ENCODE measurements at regions not wholly inside any gene's neighbourhood (a gene's known extent, or its start where the extent isn't known, plus 50 kb on each side); places are given as distances from the start of the nearest gene placed in this dataset.

DNA sequence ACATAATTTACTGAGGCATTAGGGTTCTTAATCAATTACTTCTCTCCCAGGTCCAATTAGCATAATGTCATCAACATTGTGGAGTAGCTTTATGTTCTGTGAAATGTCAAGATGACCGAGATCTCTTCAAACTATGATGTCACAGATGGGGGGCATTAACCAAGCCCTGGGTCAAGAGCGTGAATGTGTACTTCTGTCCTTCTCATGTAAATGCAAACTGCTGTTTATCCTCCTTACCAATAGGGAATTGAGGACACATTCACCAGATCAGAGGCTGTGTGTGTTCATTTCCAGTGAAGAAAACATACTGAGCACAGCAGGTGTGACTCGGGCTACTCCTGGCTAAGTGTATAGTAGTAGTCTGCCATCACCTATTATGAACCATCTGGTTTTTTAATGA lies 177.9 kb downstream of the MINAR1 start:
- Mint-ChIP-seq H3K9me3 (ENCODE audit: insufficient read depth) (peaks cover 3% of the 10 kb centered on the region), H3K27me3 (peaks cover 13% of the 10 kb centered on the region), H3K4me1 (no peaks in the 10 kb centered on the region), H3K4me3 (no peak overlapping the region), H3K27ac (no peak overlapping the region)
- DNase-seq (no peak), ATAC-seq (ENCODE audit: low read depth) (no peak)
- Histone ChIP-seq H3K4me2 (replicated peaks; ENCODE audit: low read depth, low read length, poor library complexity, severe bottlenecking) (no peak overlapping the region), H3K27ac (ENCODE audit: low read length in 2 of 2) (no peak overlapping the region), H2AFZ (ENCODE audit: insufficient read depth, low read depth, low read length, poor library complexity, severe bottlenecking) (no peak overlapping the region), H3K36me3 (replicated peaks in 1 of 2; ENCODE audit: control extremely low read depth in 1 of 2, control insufficient read depth in 1 of 2, extremely low read depth in 1 of 2, insufficient read depth in 2 of 2, low read length in 1 of 2) (no peaks in the 10 kb centered on the region), H3K9me3 (ENCODE audit: control extremely low read depth in 1 of 3, control insufficient read depth in 2 of 3, insufficient read depth in 1 of 3, low read length in 2 of 3) (no peaks in the 10 kb centered on the region), H3K9ac (ENCODE audit: low read length) (no peak overlapping the region), H3K4me1 (ENCODE audit: control insufficient read depth in 2 of 2, insufficient read depth in 2 of 2, low read length in 2 of 2) (no peaks in the 10 kb centered on the region), H3K4me3 (ENCODE audit: control extremely low read depth in 1 of 5, extremely low read depth in 1 of 5, insufficient read depth in 1 of 5, low read depth in 2 of 5, low read length in 4 of 5) (no peak overlapping the region), H4K20me1 (ENCODE audit: control insufficient read depth, insufficient read depth, low read length, poor library complexity, severe bottlenecking) (no peaks in the 10 kb centered on the region), H3K27me3 (replicated peaks in 1 of 4; ENCODE audit: control extremely low read depth in 1 of 4, control insufficient read depth in 3 of 4, insufficient read depth in 4 of 4, low read length in 3 of 4) (peaks cover 0 to 6% (median 0%) of the 10 kb centered on the region in 4 experiments), H3K79me2 (ENCODE audit: control insufficient read depth, insufficient read depth, low read length) (no peaks in the 10 kb centered on the region)
- ChIA-PET CTCF (no interaction called here), POLR2A (no interaction called here)
- 100% methylated on average over 1 of the region's 3 CpGs for WGBS (ENCODE audit: insufficient coverage)
- intact Hi-C loops (cut with micrococcal nuclease), result no loop called here
- TF ChIP-seq EZH2 (IDR thresholded peaks at IDR 0.05; ENCODE audit: borderline replicate concordance, insufficient read depth, low read depth, low read length, poor library complexity, severe bottlenecking), result no peak
- TF ChIP-seq, protein P1, sequence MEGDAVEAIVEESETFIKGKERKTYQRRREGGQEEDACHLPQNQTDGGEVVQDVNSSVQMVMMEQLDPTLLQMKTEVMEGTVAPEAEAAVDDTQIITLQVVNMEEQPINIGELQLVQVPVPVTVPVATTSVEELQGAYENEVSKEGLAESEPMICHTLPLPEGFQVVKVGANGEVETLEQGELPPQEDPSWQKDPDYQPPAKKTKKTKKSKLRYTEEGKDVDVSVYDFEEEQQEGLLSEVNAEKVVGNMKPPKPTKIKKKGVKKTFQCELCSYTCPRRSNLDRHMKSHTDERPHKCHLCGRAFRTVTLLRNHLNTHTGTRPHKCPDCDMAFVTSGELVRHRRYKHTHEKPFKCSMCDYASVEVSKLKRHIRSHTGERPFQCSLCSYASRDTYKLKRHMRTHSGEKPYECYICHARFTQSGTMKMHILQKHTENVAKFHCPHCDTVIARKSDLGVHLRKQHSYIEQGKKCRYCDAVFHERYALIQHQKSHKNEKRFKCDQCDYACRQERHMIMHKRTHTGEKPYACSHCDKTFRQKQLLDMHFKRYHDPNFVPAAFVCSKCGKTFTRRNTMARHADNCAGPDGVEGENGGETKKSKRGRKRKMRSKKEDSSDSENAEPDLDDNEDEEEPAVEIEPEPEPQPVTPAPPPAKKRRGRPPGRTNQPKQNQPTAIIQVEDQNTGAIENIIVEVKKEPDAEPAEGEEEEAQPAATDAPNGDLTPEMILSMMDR (IDR thresholded peaks at IDR 0.05), result no peak

- no peak for DNase-seq
- POLR2A ChIA-PET, result no interaction called here
- H3K27ac ChIP-seq (ENCODE audit: low read length in 2 of 2), result no peak overlapping the region
- WGBS (ENCODE audit: insufficient coverage), result 93% methylated on average over 3 of the region's 4 CpGs
- no peaks in the 10 kb centered on the region for H3K36me3 ChIP-seq (replicated peaks in 1 of 2; ENCODE audit: control extremely low read depth in 1 of 2, control insufficient read depth in 1 of 2, extremely low read depth in 1 of 2, insufficient read depth in 2 of 2, low read length in 1 of 2)
- no peak overlapping the region for H3K9ac ChIP-seq (ENCODE audit: low read length)
- H3K4me2 ChIP-seq (replicated peaks; ENCODE audit: low read depth, low read length, poor library complexity, severe bottlenecking), result no peak overlapping the region
- no peaks in the 10 kb centered on the region for H4K20me1 ChIP-seq (ENCODE audit: control insufficient read depth, insufficient read depth, low read length, poor library complexity, severe bottlenecking)
- intact Hi-C loops (cut with micrococcal nuclease), result no loop called here
- no peaks in the 10 kb centered on the region for H3K9me3 Mint-ChIP-seq (ENCODE audit: insufficient read depth)
- no peak overlapping the region for H3K27ac Mint-ChIP-seq
- ATAC-seq (ENCODE audit: low read depth), result no peak
- no peak overlapping the region for H3K4me3 ChIP-seq (ENCODE audit: control extremely low read depth in 1 of 5, extremely low read depth in 1 of 5, insufficient read depth in 1 of 5, low read depth in 2 of 5, low read length in 4 of 5)
- no peak overlapping the region for H3K4me3 Mint-ChIP-seq
- no peaks in the 10 kb centered on the region for H3K4me1 Mint-ChIP-seq
- H2AFZ ChIP-seq (ENCODE audit: insufficient read depth, low read depth, low read length, poor library complexity, severe bottlenecking), result no peak overlapping the region
- CTCF ChIA-PET, result no interaction called here
- peaks cover 0 to 4% (median 0%) of the 10 kb centered on the region in 4 experiments for H3K27me3 ChIP-seq (replicated peaks in 1 of 4; ENCODE audit: control extremely low read depth in 1 of 4, control insufficient read depth in 3 of 4, insufficient read depth in 4 of 4, low read length in 3 of 4)
- H3K4me1 ChIP-seq (ENCODE audit: control insufficient read depth in 2 of 2, insufficient read depth in 2 of 2, low read length in 2 of 2), result no peaks in the 10 kb centered on the region
- no peaks in the 10 kb centered on the region for H3K79me2 ChIP-seq (ENCODE audit: control insufficient read depth, insufficient read depth, low read length)
- TF ChIP-seq, protein P1 (IDR thresholded peaks at IDR 0.05), result no peak
- TF ChIP-seq EZH2 (IDR thresholded peaks at IDR 0.05; ENCODE audit: borderline replicate concordance, insufficient read depth, low read depth, low read length, poor library complexity, severe bottlenecking), result no peak
- peaks cover 10% of the 10 kb centered on the region for H3K27me3 Mint-ChIP-seq
- no peaks in the 10 kb centered on the region for H3K9me3 ChIP-seq (ENCODE audit: control extremely low read depth in 1 of 3, control insufficient read depth in 2 of 3, insufficient read depth in 1 of 3, low read length in 2 of 3)
Measured at GRCh38 chr15:79615754-79616153, 183.6 kb downstream of the MINAR1 start.

Data from B cell (primary cell).